Astrocyte of the spinal cord (primary cell): ENCODE measurements at regions not wholly inside any gene's neighbourhood (a gene's known extent, or its start where the extent isn't known, plus 50 kb on each side); places are given as distances from the start of the nearest gene placed in this dataset.

Source experiments
- DNase-seq: peaks from one replicate; pipeline ENCODE4 v3.0.0; 2011; ENCODE audit warnings: low read depth, low spot score
- H3K4me3 ChIP-seq: 2 replicates; pipeline ENCODE4 v1.5.1; 2011; ENCODE audit warnings: low read depth, mild to moderate bottlenecking, low read length, moderate library complexity
- in situ Hi-C: cut with HindIII; loops from 2 replicates; pipeline ENCODE4 v1.10.0; 2017; ENCODE audit warnings: low sequenced_read_pairs
- TF ChIP-seq, protein P1 (sequence below): IDR thresholded peaks from 2 replicates; pipeline ENCODE4 v1.5.1; 2012; ENCODE audit warnings: low read depth, mild to moderate bottlenecking, low read length, inconsistent platforms

DNA sequence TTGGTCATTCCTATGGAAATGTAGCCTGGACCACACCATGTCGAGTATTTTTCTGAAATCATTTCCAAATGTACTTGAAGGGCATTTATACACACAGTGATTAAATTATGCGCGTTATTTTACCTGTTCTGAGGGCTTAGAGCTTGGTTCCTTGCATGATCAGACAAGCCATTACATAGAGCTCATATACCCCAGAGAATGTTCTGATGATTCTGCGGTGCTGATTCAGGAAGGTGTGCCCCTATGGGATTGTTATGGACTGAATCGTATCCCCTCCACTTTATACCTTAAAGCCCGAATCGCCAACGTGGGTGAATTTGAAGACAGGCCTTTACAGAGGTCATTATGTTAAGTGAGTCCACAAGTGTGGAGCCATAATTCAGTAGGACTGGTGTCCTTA, 848.9 kb downstream of the TRIML1 start:
- DNase-seq: no peak
- TF ChIP-seq, protein P1, sequence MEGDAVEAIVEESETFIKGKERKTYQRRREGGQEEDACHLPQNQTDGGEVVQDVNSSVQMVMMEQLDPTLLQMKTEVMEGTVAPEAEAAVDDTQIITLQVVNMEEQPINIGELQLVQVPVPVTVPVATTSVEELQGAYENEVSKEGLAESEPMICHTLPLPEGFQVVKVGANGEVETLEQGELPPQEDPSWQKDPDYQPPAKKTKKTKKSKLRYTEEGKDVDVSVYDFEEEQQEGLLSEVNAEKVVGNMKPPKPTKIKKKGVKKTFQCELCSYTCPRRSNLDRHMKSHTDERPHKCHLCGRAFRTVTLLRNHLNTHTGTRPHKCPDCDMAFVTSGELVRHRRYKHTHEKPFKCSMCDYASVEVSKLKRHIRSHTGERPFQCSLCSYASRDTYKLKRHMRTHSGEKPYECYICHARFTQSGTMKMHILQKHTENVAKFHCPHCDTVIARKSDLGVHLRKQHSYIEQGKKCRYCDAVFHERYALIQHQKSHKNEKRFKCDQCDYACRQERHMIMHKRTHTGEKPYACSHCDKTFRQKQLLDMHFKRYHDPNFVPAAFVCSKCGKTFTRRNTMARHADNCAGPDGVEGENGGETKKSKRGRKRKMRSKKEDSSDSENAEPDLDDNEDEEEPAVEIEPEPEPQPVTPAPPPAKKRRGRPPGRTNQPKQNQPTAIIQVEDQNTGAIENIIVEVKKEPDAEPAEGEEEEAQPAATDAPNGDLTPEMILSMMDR: no peak
- H3K4me3 ChIP-seq: no peak overlapping the region
- in situ Hi-C loops: no loop called here

DNA sequence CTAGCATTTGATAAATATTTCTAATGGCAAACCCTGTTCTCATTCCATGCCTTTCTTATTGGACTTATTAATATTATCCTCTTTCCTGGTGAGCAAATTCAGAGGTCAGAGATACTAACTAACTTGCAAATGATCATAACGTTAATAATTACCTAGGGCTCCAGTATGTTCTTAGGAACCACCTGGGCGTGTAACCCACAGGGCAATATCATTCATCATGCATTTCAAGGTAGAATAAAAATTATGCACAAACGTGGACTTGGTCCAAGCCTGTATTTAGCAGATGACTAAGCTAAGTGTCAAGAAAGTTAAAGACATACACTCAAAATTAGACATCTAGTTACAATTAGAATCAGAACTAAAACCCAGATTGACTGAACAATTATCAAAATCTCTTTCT, 850.1 kb downstream of the TRIML1 start:
- TF ChIP-seq, protein P1: no peak
- in situ Hi-C loops: no loop called here
- DNase-seq: no peak
- no peak overlapping the region for H3K4me3 ChIP-seq

DNA sequence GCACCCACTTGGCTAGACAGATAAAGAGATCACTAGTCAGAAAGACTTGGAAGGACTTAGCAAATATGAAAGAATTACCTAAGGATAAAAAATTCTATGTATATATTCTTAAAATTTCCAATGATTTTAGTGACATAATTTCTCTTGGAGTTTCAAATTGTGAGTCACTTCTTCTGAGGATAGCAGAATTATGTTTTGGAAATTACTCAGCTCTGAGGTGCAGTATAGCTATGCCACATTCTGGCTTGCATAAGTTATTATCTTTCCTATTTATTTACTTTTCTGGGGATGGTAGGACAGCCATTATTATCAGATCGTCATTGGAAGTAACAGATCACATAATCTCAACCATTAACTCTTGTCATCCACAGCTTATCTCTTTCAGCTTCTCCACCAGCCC, 853.5 kb downstream of the TRIML1 start:
- in situ Hi-C loops: no loop called here
- H3K4me3 ChIP-seq: no peak overlapping the region
- TF ChIP-seq, protein P1: no peak
- no peak for DNase-seq

DNA sequence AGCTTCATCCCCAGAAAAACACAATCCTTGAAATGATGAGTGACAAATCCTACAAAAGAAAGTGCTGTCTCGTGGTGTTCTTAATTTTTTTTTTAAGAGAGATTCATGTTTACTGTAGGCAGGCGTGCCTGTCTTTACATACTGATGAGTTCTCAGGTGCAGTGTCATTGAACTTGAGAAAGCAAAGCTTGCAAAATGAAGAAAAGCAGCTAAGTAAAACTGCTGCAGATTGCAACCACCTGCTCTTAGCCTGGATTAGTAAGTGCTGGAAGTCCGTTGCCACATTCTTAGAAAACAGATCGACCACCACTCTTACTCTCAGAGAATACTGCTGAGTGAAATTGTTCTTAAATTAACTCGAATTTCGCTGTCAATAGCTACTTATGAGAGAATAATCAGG, 854.6 kb downstream of the TRIML1 start:
- no peak overlapping the region for H3K4me3 ChIP-seq
- TF ChIP-seq, protein P1: no peak
- in situ Hi-C loops: no loop called here
- DNase-seq: no peak

DNA sequence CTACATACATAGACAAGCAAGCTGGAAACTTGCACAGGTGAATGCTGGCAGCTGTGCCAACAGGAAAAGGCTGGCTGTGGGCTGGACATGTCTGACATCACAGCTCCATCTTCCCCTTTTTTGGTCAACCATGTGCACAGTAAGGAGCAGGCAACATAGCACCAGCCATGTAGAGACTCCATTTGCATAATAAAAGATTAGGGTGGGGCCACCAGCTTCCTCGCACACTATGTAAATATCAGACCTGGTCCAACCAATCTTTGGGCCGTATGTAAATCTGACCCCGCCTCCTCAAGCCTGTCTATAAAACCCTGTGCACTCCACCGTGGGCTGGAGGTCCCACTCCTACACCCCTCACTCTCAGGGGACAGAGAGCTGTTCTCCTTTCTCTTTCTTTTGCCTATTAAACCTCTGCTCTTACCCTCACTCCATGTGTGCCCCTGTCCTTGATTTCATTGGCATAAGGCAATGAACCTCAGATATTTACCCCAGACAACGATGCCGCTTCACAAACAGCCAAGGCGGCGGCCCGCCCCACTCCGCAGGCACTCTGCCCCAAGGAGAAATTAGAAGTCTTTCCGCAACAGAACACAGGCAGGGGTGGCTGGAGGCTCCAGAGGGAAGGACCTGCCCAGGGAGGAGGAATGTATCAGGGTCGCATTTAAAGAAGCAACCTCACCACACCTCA, 862.2 kb downstream of the TRIML1 start:
- no peak for DNase-seq
- in situ Hi-C loops: no loop called here
- no peak overlapping the region for H3K4me3 ChIP-seq
- TF ChIP-seq, protein P1: no peak

DNA sequence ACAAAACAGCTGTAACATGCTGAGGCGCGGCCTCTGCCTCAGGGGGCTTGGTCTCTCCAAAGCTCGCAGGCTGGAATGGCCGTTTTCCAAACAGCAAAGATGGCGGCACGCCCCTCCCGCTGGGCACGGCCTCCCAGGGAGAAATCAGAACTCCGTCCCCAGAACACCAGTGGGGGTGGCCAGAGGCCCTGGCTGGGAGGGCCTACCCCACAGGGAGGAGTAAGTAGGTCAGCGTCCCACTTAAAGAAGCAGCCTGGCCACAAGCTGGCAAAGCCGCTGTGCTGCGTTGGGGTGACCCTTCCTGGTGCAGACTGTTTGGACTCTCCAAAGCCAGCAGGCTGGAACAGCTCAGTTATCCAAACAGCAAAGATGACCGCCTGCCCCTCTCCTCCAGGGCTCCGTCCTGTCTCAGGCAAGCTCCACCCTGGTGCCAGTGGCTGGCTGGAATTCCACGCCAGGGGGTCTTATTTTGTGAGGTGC, 862.8 kb downstream of the TRIML1 start:
- in situ Hi-C loops: no loop called here
- TF ChIP-seq, protein P1: no peak
- no peak overlapping the region for H3K4me3 ChIP-seq
- no peak for DNase-seq
